Fibroblast of mammary gland (primary cell): ENCODE measurements at regions not wholly inside any gene's neighbourhood (a gene's known extent, or its start where the extent isn't known, plus 50 kb on each side); places are given as distances from the start of the nearest gene placed in this dataset.
"Not testable (repeated sequence)": the region's sequence is repeated elsewhere in the genome, so short reads cannot be mapped to it uniquely, and the experiment has no call there.

Source experiments
- DNase-seq: peaks from one replicate; pipeline ENCODE4 v3.0.0-alpha.2; 2010; ENCODE audit warnings: low read depth
- H3K4me3 ChIP-seq: 2 replicates; pipeline ENCODE4 v1.5.1; 2011; ENCODE audit warnings: low read depth, mild to moderate bottlenecking, low read length, moderate library complexity; ENCODE audit not compliant: control insufficient read depth
- CTCF ChIP-seq: conservative IDR thresholded peaks from 2 replicates; pipeline ENCODE4 v1.5.1; 2011; ENCODE audit warnings: low read depth, low read length, inconsistent platforms; ENCODE audit not compliant: control insufficient read depth, insufficient read depth

DNA sequence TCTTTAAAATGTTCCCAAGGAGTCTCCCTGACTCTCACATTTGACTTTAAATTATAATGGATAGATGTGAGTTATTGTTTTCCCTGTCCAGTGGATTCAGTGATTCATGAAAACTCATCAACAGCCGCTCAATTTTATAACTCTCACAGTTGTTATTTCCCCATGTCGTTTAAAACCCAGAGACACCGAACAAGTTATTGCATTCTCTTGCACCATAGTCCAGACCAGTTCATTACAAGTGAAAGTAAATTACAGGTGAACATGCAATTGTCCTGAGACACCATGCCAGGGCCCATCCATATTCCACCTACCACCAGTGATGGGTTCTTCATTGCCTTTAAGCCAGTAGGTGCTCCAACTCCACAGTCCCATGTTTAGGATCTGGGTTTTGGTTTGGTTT lies 85.7 kb upstream of the CMKLR1 start:
- no peak for DNase-seq
- H3K4me3 ChIP-seq: no peak overlapping the region
- TF ChIP-seq CTCF: no peak

DNA sequence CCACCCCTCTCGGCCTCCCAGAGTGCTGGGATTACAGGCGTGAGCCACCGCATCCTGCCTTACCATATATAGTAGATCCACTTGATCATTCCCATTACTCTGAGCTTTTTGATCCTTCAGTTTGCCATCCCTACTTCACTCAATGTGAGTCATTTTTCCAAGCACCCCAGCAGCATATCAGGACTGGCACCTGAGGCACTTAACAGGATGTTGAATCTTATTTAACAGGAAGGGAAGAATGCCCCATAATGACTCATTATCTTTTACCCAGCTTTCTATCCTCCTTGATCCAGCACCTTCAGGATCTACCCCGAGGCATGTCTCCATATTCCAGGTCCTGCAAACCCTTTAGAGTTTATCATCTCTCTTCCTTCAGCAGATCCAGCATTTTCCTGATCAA lies 84.9 kb upstream of the CMKLR1 start:
- no peak overlapping the region for H3K4me3 ChIP-seq
- TF ChIP-seq CTCF: no peak
- DNase-seq: no peak

DNA sequence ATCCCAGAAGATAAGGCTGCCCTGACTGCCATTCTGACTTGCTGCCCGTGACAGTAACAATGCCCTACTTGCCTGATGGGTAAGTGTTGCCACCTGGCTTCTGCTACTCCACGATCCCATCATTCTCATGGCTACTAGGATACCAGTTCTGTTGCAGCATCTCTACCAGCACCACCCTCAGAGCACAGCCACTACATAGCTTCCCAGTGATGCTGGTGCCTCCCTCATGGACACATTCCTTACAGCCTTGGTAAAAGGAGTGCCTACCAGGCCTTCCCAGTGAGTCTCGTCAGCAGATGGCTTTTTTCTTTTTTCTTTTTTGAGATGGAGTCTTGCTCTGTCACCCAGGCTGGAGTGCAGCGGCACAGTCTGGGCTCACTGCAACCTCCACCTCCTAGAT lies 84.4 kb upstream of the CMKLR1 start:
- TF ChIP-seq CTCF: no peak
- DNase-seq: no peak
- no peak overlapping the region for H3K4me3 ChIP-seq

DNA sequence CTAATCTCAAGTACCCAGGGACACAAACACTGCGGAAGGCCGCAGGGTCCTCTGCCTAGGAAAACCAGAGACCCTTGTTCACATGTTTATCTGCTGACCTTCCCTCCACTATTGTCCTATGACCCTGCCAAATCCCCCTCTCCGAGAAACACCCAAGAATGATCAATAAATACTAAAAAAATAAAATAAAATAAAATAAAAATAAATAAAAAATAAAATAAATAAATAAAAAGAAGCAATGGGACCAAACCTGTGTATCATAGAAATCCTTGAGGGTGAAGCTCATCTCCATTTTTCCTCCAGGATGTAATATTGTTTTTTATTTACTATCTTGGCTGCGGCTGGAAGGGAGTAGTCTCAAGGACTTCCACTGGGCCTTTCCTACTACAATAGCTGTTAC lies 82.0 kb upstream of the CMKLR1 start:
- not testable (repeated sequence) for DNase-seq

GRCh38 chr12:108420421-108420820 lies 81.3 kb upstream of the CMKLR1 start:
- not testable (repeated sequence) for H3K4me3 ChIP-seq

More for the DNA sequence above, 82.0 kb upstream of the CMKLR1 start:
- H3K4me3 ChIP-seq: not testable (repeated sequence)

DNA sequence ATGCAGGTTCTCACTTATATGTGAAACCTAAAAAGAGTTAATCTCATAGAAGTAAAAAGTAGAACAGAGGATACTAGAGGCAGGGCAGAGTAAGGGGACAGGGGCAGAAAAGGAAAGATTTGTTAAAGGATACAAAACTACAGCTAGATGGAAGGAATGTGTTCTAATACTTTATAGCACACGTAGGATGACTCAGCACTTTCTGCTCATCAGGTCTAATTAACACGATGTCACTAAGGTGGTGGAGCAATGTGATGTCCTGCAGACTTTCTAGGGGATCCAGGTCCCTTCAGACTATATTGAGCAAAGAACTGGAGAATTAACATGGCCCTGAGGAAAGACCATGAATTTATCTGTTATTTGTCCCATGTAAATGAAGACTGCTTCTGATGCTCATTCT lies 80.8 kb upstream of the CMKLR1 start:
- no peak for DNase-seq
- H3K4me3 ChIP-seq: no peak overlapping the region
- TF ChIP-seq CTCF: no peak

More at GRCh38 chr12:108420421-108420820, 81.3 kb upstream of the CMKLR1 start:
- DNase-seq: not testable (repeated sequence)

DNA sequence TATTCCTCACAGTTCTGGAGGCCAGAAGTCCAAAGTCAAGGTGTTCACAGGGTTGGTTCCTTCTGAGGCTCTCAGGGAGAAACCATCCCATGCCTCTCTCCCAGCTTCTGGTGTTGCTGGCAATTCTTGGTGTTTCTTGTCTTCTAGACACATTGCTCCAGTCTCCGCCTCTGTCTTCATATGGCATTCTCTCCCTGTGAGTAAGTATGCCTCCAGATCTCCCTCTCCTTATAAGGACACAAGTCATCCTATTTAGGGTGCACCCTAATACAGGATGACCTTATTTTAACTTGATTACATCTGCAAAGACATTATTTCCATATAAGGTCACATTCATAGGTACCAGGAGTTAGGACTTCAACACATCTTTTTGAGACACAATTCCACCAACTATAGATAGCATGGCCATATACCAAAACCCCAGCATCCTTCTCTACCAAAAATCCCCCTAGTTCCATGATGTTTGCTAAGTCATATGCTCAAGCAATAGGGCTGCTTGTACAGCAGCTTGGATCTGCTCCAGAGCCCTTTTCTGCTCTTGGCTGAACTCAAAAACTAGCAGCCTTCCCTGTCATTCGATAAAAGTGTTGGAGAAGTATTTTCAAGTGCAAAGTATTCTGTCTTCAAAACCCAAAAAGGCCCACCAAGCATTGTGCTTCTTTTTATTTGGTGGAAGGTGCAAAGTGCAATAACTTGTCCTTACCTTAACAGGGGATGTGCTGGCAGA lies 79.2 kb upstream of the CMKLR1 start:
- TF ChIP-seq CTCF: no peak
- H3K4me3 ChIP-seq: no peak overlapping the region
- DNase-seq: no peak

GRCh38 chr12:108414021-108414420 lies 74.9 kb upstream of the CMKLR1 start:
- no peak for TF ChIP-seq CTCF
- no peak overlapping the region for H3K4me3 ChIP-seq
- no peak for DNase-seq
